ENCODE measurements at regions not wholly inside any gene's neighbourhood (a gene's known extent, or its start where the extent isn't known, plus 50 kb on each side); places are given as distances from the start of the nearest gene placed in this dataset.

DNA sequence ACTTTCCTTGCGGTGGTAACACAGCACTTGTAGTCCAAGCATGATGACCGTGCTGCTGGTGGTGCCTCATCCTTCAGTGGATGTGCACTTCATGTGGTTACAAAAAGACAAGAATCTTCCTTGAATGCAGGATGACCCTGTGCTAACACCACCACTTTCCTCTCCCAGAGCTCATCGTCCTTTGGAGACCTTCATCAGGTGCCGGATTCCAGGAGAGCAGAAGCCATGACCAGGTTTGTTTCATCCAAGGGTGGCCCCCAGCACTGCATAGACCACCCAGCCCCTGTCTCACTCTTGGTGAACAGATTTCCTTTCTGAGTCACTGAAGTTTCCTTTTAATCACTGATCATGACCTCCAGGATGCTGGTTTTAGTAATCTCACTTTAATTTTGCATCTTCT is 101.2 kb upstream of the SYNDIG1 start:
- no peak overlapping the region for H3K4me3 ChIP-seq (replicated peaks; ENCODE audit: low read depth, low read length)
- TF ChIP-seq, protein P1, sequence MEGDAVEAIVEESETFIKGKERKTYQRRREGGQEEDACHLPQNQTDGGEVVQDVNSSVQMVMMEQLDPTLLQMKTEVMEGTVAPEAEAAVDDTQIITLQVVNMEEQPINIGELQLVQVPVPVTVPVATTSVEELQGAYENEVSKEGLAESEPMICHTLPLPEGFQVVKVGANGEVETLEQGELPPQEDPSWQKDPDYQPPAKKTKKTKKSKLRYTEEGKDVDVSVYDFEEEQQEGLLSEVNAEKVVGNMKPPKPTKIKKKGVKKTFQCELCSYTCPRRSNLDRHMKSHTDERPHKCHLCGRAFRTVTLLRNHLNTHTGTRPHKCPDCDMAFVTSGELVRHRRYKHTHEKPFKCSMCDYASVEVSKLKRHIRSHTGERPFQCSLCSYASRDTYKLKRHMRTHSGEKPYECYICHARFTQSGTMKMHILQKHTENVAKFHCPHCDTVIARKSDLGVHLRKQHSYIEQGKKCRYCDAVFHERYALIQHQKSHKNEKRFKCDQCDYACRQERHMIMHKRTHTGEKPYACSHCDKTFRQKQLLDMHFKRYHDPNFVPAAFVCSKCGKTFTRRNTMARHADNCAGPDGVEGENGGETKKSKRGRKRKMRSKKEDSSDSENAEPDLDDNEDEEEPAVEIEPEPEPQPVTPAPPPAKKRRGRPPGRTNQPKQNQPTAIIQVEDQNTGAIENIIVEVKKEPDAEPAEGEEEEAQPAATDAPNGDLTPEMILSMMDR (IDR thresholded peaks at IDR 0.05; ENCODE audit: low read depth, low read length, missing control alignments): no peak
- no peak for DNase-seq (ENCODE audit: extremely low read depth, low read depth)

DNA sequence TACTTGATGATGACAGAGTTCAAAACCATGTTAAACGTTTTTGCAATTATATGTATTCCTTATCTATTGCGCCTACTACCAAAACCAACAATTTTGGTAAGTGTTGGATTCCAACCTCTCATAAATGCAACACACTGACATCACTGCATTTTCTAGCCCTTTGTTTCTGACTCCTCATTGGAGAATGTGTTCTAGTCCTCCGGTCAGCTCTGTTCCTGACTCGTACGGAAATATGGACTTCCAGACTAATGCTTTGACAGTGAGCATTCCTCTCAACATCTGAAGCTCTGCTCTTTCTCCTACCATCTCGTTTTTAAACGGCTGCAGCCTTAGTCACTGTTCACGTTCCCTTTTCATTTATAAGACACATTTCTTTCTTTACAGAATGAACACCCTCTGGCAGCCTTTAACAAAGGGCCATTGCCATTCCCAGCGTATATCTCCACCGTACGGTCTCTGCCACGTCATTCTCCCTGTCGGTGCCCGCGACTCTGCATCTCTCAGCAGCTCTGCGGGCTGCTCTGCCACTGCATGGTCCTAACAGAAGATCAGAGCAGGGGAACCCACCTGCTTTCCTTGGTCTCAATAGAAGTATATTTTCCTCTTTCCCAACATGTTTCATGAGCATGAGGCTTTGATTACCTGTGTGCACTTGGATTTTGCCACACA is 103.0 kb upstream of the SYNDIG1 start:
- TF ChIP-seq, protein P1 (IDR thresholded peaks at IDR 0.05; ENCODE audit: low read depth, low read length, missing control alignments): no peak
- H3K4me3 ChIP-seq (replicated peaks; ENCODE audit: low read depth, low read length): no peak overlapping the region
- DNase-seq (ENCODE audit: extremely low read depth, low read depth): no peak

DNA sequence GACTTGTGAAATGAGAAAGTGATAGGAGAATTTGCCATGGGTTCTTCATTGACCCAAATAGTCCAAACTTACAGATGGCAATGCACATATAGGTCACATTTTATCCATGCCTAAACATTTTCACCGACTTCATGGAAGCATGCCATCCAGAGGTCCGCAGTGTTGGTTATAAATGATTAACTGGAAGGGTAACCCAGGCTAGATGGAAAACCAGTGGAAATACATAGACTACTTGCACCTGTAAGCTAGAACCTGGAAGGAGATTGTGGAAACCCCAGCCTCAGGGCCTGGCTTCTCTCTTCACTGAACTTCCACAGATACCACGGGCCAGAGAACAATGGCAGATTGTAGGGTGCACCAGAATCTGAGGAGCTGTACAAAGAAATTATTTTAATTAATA is 103.8 kb upstream of the SYNDIG1 start:
- no peak for DNase-seq (ENCODE audit: extremely low read depth, low read depth)
- no peak overlapping the region for H3K4me3 ChIP-seq (replicated peaks; ENCODE audit: low read depth, low read length)
- TF ChIP-seq, protein P1 (IDR thresholded peaks at IDR 0.05; ENCODE audit: low read depth, low read length, missing control alignments): no peak

DNA sequence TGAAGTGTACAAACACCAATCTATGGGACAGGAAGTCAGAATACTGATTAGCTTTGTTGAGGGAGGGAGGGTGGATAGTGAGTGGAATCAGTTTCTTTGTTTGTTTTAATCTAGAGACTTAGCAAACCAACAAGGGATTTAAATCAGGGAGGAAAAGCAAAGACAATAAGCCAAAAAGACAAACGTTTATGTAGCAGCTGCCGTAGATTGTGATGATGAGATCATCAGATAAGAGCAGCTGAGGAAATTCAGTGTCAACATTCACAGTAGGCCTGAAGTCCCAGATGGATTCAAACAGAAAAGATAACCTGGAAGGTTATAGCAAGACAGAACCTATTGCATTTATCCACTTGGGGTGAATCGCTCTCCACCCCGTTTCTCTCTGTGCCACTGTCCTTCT is 104.9 kb upstream of the SYNDIG1 start:
- DNase-seq (ENCODE audit: extremely low read depth, low read depth): no peak
- no peak overlapping the region for H3K4me3 ChIP-seq (replicated peaks; ENCODE audit: low read depth, low read length)
- TF ChIP-seq, protein P1 (IDR thresholded peaks at IDR 0.05; ENCODE audit: low read depth, low read length, missing control alignments): no peak

DNA sequence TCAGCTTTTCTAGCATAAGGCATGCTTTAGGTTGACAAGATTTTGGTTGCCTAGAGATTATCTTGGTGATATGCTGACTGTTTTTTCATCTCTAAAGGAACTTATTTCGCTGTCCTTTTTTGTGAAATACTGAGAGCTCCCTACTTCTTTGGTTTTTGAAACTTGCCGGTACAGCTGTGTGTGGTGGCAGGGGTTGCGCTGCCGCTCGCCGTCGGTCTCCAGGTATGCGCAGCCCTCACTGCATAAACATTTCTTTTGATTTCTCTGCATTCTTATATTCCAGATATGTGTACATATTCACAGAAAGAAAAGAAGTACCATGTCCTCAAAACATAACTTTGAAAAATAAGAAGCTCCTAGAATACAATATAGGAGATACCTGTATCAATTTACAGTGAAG is 106.4 kb upstream of the SYNDIG1 start:
- H3K4me3 ChIP-seq (replicated peaks; ENCODE audit: low read depth, low read length): no peak overlapping the region
- DNase-seq (ENCODE audit: extremely low read depth, low read depth): no peak
- TF ChIP-seq, protein P1 (IDR thresholded peaks at IDR 0.05; ENCODE audit: low read depth, low read length, missing control alignments): no peak

DNA sequence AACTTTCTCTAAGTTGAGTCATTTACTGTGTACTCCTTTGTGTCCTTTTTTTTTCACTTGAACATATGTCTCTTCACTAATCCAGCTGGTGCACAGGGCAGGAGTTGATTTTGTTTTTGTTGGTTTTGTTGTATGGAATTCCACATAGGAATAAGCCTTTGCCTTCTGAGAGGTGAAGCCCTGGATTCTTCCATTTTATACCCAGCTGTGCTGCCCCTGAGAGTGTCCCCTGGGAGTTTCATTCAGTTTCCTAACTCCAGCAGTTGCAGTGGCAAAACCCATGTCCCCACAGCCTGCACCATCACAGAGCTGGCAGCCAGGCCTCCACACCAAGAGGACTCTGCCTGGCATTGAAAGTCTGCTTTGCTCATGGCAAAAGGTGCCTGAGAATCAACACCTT is 107.3 kb upstream of the SYNDIG1 start:
- DNase-seq (ENCODE audit: extremely low read depth, low read depth): no peak
- TF ChIP-seq, protein P1 (IDR thresholded peaks at IDR 0.05; ENCODE audit: low read depth, low read length, missing control alignments): no peak
- no peak overlapping the region for H3K4me3 ChIP-seq (replicated peaks; ENCODE audit: low read depth, low read length)

DNA sequence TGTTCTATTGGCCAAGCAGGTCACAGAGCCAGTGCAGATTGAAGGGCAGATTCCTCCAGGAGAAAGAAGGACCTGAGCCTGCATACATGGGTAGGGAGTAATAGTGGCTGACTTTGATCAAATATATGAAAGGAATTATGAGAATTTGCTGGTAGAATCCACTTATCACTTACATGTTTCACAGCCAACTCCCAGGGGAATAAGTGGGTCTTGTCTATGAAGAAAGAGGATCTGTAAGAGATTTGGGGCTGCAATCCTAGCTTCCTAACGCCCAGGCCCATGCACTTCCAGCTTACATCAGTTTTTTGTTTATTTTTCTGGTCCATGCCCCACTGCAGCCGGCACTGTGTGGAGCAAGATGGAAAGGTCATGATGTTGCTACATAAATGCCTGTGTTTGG is 107.9 kb upstream of the SYNDIG1 start:
- DNase-seq (ENCODE audit: extremely low read depth, low read depth): no peak
- TF ChIP-seq, protein P1 (IDR thresholded peaks at IDR 0.05; ENCODE audit: low read depth, low read length, missing control alignments): no peak
- no peak overlapping the region for H3K4me3 ChIP-seq (replicated peaks; ENCODE audit: low read depth, low read length)
